GM18498 (cell line): ENCODE measurements at regions not wholly inside any gene's neighbourhood (a gene's known extent, or its start where the extent isn't known, plus 50 kb on each side); places are given as distances from the start of the nearest gene placed in this dataset.
"Not testable (repeated sequence)": the region's sequence is repeated elsewhere in the genome, so short reads cannot be mapped to it uniquely, and the experiment has no call there.

Source experiments
- ATAC-seq: cut with Tn5 transposase; IDR thresholded peaks from one replicate; pipeline ENCODE4 v1.9.1; 2021; ENCODE audit warnings: mild to moderate bottlenecking, moderate library complexity; ENCODE audit not compliant: unreplicated experiment

GRCh38 chr4:118494437-118494836 is 141.6 kb upstream of the PRSS12 start:
- not testable (repeated sequence) for ATAC-seq

GRCh38 chr4:118502967-118503366 is 150.2 kb upstream of the PRSS12 start:
- ATAC-seq = not testable (repeated sequence)

- not testable (repeated sequence) for ATAC-seq
Measured at GRCh38 chr4:118504927-118505326, 152.1 kb upstream of the PRSS12 start.

- not testable (repeated sequence) for ATAC-seq
Measured at GRCh38 chr4:118505491-118505890, 152.7 kb upstream of the PRSS12 start.

GRCh38 chr4:118512870-118513269 is 160.1 kb upstream of the PRSS12 start:
- ATAC-seq = not testable (repeated sequence)

- not testable (repeated sequence) for ATAC-seq
Measured at GRCh38 chr4:118514332-118514731, 161.5 kb upstream of the PRSS12 start.

GRCh38 chr4:118516107-118516506 is 163.3 kb upstream of the PRSS12 start:
- ATAC-seq = not testable (repeated sequence)

- ATAC-seq = not testable (repeated sequence)
Measured at GRCh38 chr4:118530107-118530506, 155.1 kb upstream of the METTL14 start.

GRCh38 chr4:118531947-118532346 is 153.2 kb upstream of the METTL14 start:
- ATAC-seq = not testable (repeated sequence)

GRCh38 chr4:118535788-118536187 is 149.4 kb upstream of the METTL14 start:
- not testable (repeated sequence) for ATAC-seq

GRCh38 chr4:118539412-118540077 is 145.6 kb upstream of the METTL14 start:
- ATAC-seq = peak; percentile 72

- ATAC-seq = not testable (repeated sequence)
Measured at GRCh38 chr4:118556576-118556975, 128.6 kb upstream of the METTL14 start.

- no peak for ATAC-seq
Measured at GRCh38 chr4:118557298-118557851, 127.8 kb upstream of the METTL14 start.

- not testable (repeated sequence) for ATAC-seq
Measured at GRCh38 chr4:118558188-118558587, 127.0 kb upstream of the METTL14 start.

GRCh38 chr4:118561559-118561958 is 123.6 kb upstream of the METTL14 start:
- not testable (repeated sequence) for ATAC-seq

- peak; percentile 87 for ATAC-seq
Measured at GRCh38 chr4:118566003-118566513, 119.1 kb upstream of the METTL14 start.

GRCh38 chr4:118572991-118573390 is 112.2 kb upstream of the METTL14 start:
- ATAC-seq = not testable (repeated sequence)

GRCh38 chr4:118574251-118574913 is 110.8 kb upstream of the METTL14 start:
- not testable (repeated sequence) for ATAC-seq

- ATAC-seq = not testable (repeated sequence)
Measured at GRCh38 chr4:118575057-118575456, 110.1 kb upstream of the METTL14 start.

- not testable (repeated sequence) for ATAC-seq
Measured at GRCh38 chr4:118575726-118576125, 109.5 kb upstream of the METTL14 start.

GRCh38 chr4:118576709-118577219 is 108.4 kb upstream of the METTL14 start:
- not testable (repeated sequence) for ATAC-seq
